ENCODE measurements at regions not wholly inside any gene's neighbourhood (a gene's known extent, or its start where the extent isn't known, plus 50 kb on each side); places are given as distances from the start of the nearest gene placed in this dataset.

- no peak for TF ChIP-seq E2F5 (CRISPR knock-in tag; conservative IDR thresholded peaks at IDR 0.05)
Observed at GRCh38 chr3:180265551-180265950, 228.8 kb upstream of the PEX5L start (continued).

- Histone ChIP-seq H4K20me1 (ENCODE audit: insufficient read depth, low read length) (no peaks in the 10 kb centered on the region), H2AFZ (ENCODE audit: low read length) (no peak overlapping the region), H3K79me2 (ENCODE audit: insufficient read depth, low read length) (no peaks in the 10 kb centered on the region), H3K9ac (ENCODE audit: insufficient read depth, low read depth, low read length) (no peak overlapping the region), H3K27ac (ENCODE audit: extremely low read length, insufficient read depth, low read length) (no peak overlapping the region), H3K4me2 (ENCODE audit: low read depth, low read length) (no peak overlapping the region), H3K4me3 (replicated peaks in 1 of 3; ENCODE audit: insufficient read depth in 1 of 3, low read depth in 2 of 3, low read length in 3 of 3) (no peak overlapping the region), H3K36me3 (replicated peaks in 1 of 2; ENCODE audit: control insufficient read depth in 1 of 2, insufficient read depth in 2 of 2, low read length in 2 of 2) (no peaks in the 10 kb centered on the region), H3K9me3 (ENCODE audit: low read length) (no peaks in the 10 kb centered on the region), H3K4me1 (ENCODE audit: insufficient read depth, low read length) (no peaks in the 10 kb centered on the region), H3K27me3 (ENCODE audit: control insufficient read depth in 1 of 2, insufficient read depth in 2 of 2, low read length in 2 of 2) (no peaks in the 10 kb centered on the region)
- no TSS peak for BruUV-seq (replicated peaks)
- WGBS (ENCODE audit: low lambda C conversion rate), result 0% methylated on average over 3 of the region's 3 CpGs
- intact Hi-C loops (cut with micrococcal nuclease; ENCODE audit: unreplicated experiment), result no loop called here
- TF ChIP-seq NFE2 (CRISPR knock-in tag; IDR thresholded peaks at IDR 0.05) (no peak), ARNTL (CRISPR knock-in tag; IDR thresholded peaks at IDR 0.05) (no peak), ZNF788 (CRISPR knock-in tag; IDR thresholded peaks at IDR 0.05; ENCODE audit: borderline replicate concordance) (no peak), ZBTB33 (CRISPR knock-in tag; IDR thresholded peaks at IDR 0.05) (no peak)
- FAIRE-seq (no peak), DNase-seq (ENCODE audit: low spot score) (no peak), ATAC-seq (no peak)
- ChIA-PET CTCF (ENCODE audit: low intra/inter-chr PET ratio, low total read pairs) (no interaction called here), POLR2A (no interaction called here)
- in situ Hi-C loops (cut with HindIII; ENCODE audit: extremely low pct_ligation_motif_present, low pct_unique_long_range_greater_than_20kb), result no loop called here
Observed at GRCh38 chr3:180267202-180267843, 230.6 kb upstream of the PEX5L start.
